CD14-positive monocyte (primary cell): ENCODE measurements at regions not wholly inside any gene's neighbourhood (a gene's known extent, or its start where the extent isn't known, plus 50 kb on each side); places are given as distances from the start of the nearest gene placed in this dataset.

ENCODE experiments used
- DNase-seq, 3 donors: peaks; one replicate each; pipeline ENCODE4 v3.0.0-alpha.2; 2011 to 2022
- H2AFZ ChIP-seq: 2 replicates; pipeline ENCODE4 v1.6.0; 2012; ENCODE audit warnings: mild to moderate bottlenecking, low read depth, low read length, inconsistent platforms; ENCODE audit not compliant: insufficient read depth, poor library complexity, severe bottlenecking
- H3K27ac ChIP-seq, 2 donors: 1 replicate in 1 of 2; 2 replicates in 1 of 2; pipeline ENCODE4 v1.5.1; 2012 to 2013; ENCODE audit warnings: low read length in 2 of 2, control low read depth in 1 of 2, inconsistent platforms in 1 of 2, low read depth in 1 of 2, mild to moderate bottlenecking in 1 of 2
- H3K27me3 ChIP-seq, 2 donors: one replicate each; pipeline versions ENCODE4 v1.6.0 to v1.6.1; 2011 to 2013; ENCODE audit warnings: low read length in 2 of 2; ENCODE audit not compliant: control insufficient read depth in 2 of 2, insufficient read depth in 2 of 2
- H3K36me3 ChIP-seq, 2 donors: replicated peaks in 1 of 2; 1 replicate in 1 of 2; 2 replicates in 1 of 2; pipeline versions ENCODE4 v1.5.1 to v1.6.1; 2012 to 2013; ENCODE audit warnings: low read length in 2 of 2, control low read depth in 1 of 2, inconsistent platforms in 1 of 2, mild to moderate bottlenecking in 1 of 2; ENCODE audit not compliant: insufficient read depth in 2 of 2, control insufficient read depth in 1 of 2
- H3K4me1 ChIP-seq, 2 donors: 1 replicate in 1 of 2; 2 replicates in 1 of 2; pipeline versions ENCODE4 v1.5.1 to v1.6.1; 2012 to 2013; ENCODE audit warnings: low read length in 2 of 2, control low read depth in 1 of 2, inconsistent platforms in 1 of 2, mild to moderate bottlenecking in 1 of 2, moderate library complexity in 1 of 2; ENCODE audit not compliant: insufficient read depth in 2 of 2, control insufficient read depth in 1 of 2
- H3K4me2 ChIP-seq: replicated peaks from 2 replicates; pipeline ENCODE3; 2012; ENCODE audit warnings: low read length, moderate library complexity, mild to moderate bottlenecking; ENCODE audit not compliant: poor library complexity, severe bottlenecking; ENCODE audit errors: extremely low read depth
- H3K4me3 ChIP-seq, 3 experiments: fragments of 200-600 bp in 1 of 3; sonication (generic) in 1 of 3; replicated peaks in 1 of 3; 1 replicate in 2 of 3; 2 replicates in 1 of 3; pipeline ENCODE4 v1.5.1; 2011 to 2013; ENCODE audit warnings: low read length in 3 of 3, mild to moderate bottlenecking in 3 of 3, control low read depth in 2 of 3, low read depth in 2 of 3, inconsistent platforms in 1 of 3, moderate library complexity in 1 of 3
- H3K79me2 ChIP-seq: 2 replicates; pipeline ENCODE4 v1.6.0; 2012; ENCODE audit warnings: mild to moderate bottlenecking, control low read depth, inconsistent platforms, low read length, moderate library complexity; ENCODE audit not compliant: insufficient read depth
- H3K9ac ChIP-seq: 2 replicates; pipeline ENCODE4 v1.6.0; 2017; ENCODE audit warnings: low read length, mild to moderate bottlenecking; ENCODE audit not compliant: insufficient read depth, poor library complexity, severe bottlenecking
- H3K9me3 ChIP-seq, 2 donors: replicated peaks in 1 of 2; 1 replicate in 1 of 2; 2 replicates in 1 of 2; pipeline versions ENCODE4 v1.5.1 to v1.6.1; 2012 to 2013; ENCODE audit warnings: low read length in 2 of 2, control low read depth in 1 of 2; ENCODE audit not compliant: control insufficient read depth in 1 of 2, insufficient read depth in 1 of 2
- H4K20me1 ChIP-seq: 2 replicates; pipeline ENCODE4 v1.6.0; 2012; ENCODE audit warnings: mild to moderate bottlenecking, low read length, control low read depth, moderate library complexity; ENCODE audit not compliant: insufficient read depth
- H3K27ac Mint-ChIP-seq, 7 donors: one replicate each; pipeline ENCODE4 v1.8.0; 2020; ENCODE audit warnings: mild to moderate bottlenecking in 7 of 7, mixed read lengths in 7 of 7, moderate library complexity in 6 of 7, inconsistent platforms in 2 of 7
- H3K27me3 Mint-ChIP-seq, 3 donors: one replicate each; pipeline ENCODE4 v1.8.0; 2021 to 2022; ENCODE audit warnings: low read depth in 3 of 3, mild to moderate bottlenecking in 3 of 3, mixed read lengths in 3 of 3, moderate library complexity in 3 of 3, inconsistent platforms in 1 of 3
- H3K36me3 Mint-ChIP-seq, 2 donors: one replicate each; pipeline ENCODE4 v1.8.0; 2020; ENCODE audit warnings: mixed read lengths in 2 of 2, inconsistent platforms in 1 of 2, mild to moderate bottlenecking in 1 of 2
- H3K4me1 Mint-ChIP-seq: one replicate; pipeline ENCODE4 v1.8.0; 2020; ENCODE audit warnings: mild to moderate bottlenecking, mixed read lengths
- H3K4me3 Mint-ChIP-seq, 2 donors: one replicate each; pipeline ENCODE4 v1.8.0; 2020; ENCODE audit warnings: mild to moderate bottlenecking in 2 of 2, mixed read lengths in 2 of 2, moderate library complexity in 1 of 2
- H3K9me3 Mint-ChIP-seq, 7 donors: one replicate each; pipeline ENCODE4 v1.8.0; 2020 to 2022; ENCODE audit warnings: mixed read lengths in 7 of 7, mild to moderate bottlenecking in 6 of 7, moderate library complexity in 6 of 7, inconsistent platforms in 2 of 7
- CTCF ChIP-seq: fragments of 200-600 bp; IDR thresholded peaks from one replicate; pipeline ENCODE4 v1.8.0; 2022; ENCODE audit warnings: antibody characterized with exemption, mild to moderate bottlenecking
- WGBS: methylation state at CpG from one replicate; pipeline ENCODE4 v1.1.5; 2013; ENCODE audit warnings: missing lambda C conversion rate; ENCODE audit not compliant: insufficient coverage; 5-methylcytosine and 5-hydroxymethylcytosine counted together
- intact Hi-C, 2 donors: fragments of 100-400 bp; cut with micrococcal nuclease; formaldehyde crosslinking; loops; one replicate each; pipeline versions ENCODE4 v1.15.0 to v1.15.1; 2023

GRCh38 chr13:107422421-107422820, 792.9 kb downstream of the LIG4 start:
- Mint-ChIP-seq H3K27me3 (peaks cover 0 to 2% (median 1%) of the 10 kb centered on the region in 3 donors), H3K4me1 (no peaks in the 10 kb centered on the region), H3K9me3 (peaks cover 0 to 10% (median 4%) of the 10 kb centered on the region in 7 donors), H3K27ac (no peak overlapping the region), H3K36me3 (no peaks in the 10 kb centered on the region), H3K4me3 (no peak overlapping the region)
- Histone ChIP-seq H3K27me3 (no peaks in the 10 kb centered on the region), H3K27ac (no peak overlapping the region), H2AFZ (no peak overlapping the region), H3K9ac (no peak overlapping the region), H3K36me3 (no peaks in the 10 kb centered on the region), H3K4me1 (no peaks in the 10 kb centered on the region), H3K9me3 (peaks cover 4 to 17% of the 10 kb centered on the region in 2 donors), H4K20me1 (no peaks in the 10 kb centered on the region), H3K4me2 (no peak overlapping the region), H3K4me3 (no peak overlapping the region), H3K79me2 (no peaks in the 10 kb centered on the region)
- intact Hi-C loops, result no loop called here
- no peak for DNase-seq
- no peak for TF ChIP-seq CTCF
- no CpG with 5 or more reads among the region's 2 CpGs for WGBS

- H3K27me3 Mint-ChIP-seq, result peaks cover 0 to 2% (median 1%) of the 10 kb centered on the region in 3 donors
- H2AFZ ChIP-seq, result no peak overlapping the region
- DNase-seq, result no peak
- no peaks in the 10 kb centered on the region for H3K79me2 ChIP-seq
- H3K36me3 Mint-ChIP-seq, result no peaks in the 10 kb centered on the region
- no peaks in the 10 kb centered on the region for H3K36me3 ChIP-seq
- H3K9me3 Mint-ChIP-seq, result peaks cover 0 to 10% (median 4%) of the 10 kb centered on the region in 7 donors
- no peak overlapping the region for H3K27ac ChIP-seq
- intact Hi-C loops, result no loop called here
- no peak for TF ChIP-seq CTCF
- no peaks in the 10 kb centered on the region for H3K27me3 ChIP-seq
- no peaks in the 10 kb centered on the region for H3K4me1 ChIP-seq
- no CpG with 5 or more reads among the region's 1 CpG for WGBS
- no peaks in the 10 kb centered on the region for H3K4me1 Mint-ChIP-seq
- peaks cover 4 to 17% of the 10 kb centered on the region in 2 donors for H3K9me3 ChIP-seq
- H3K4me3 Mint-ChIP-seq, result no peak overlapping the region
- H3K4me2 ChIP-seq, result no peak overlapping the region
- H3K9ac ChIP-seq, result no peak overlapping the region
- no peaks in the 10 kb centered on the region for H4K20me1 ChIP-seq
- H3K4me3 ChIP-seq, result no peak overlapping the region
- H3K27ac Mint-ChIP-seq, result no peak overlapping the region
These were observed 793.4 kb downstream of the LIG4 start for GRCh38 chr13:107421951-107422350.
